Skeletal muscle satellite cell (primary cell): ENCODE measurements at regions not wholly inside any gene's neighbourhood (a gene's known extent, or its start where the extent isn't known, plus 50 kb on each side); places are given as distances from the start of the nearest gene placed in this dataset.
A peak's percentile ranks its signal among the peaks of the same experiment; 100 is the strongest.

Source experiments
- H3K27me3 ChIP-seq: 2 replicates; pipeline ENCODE4 v1.7.0; 2013; ENCODE audit warnings: low read length; ENCODE audit not compliant: control insufficient read depth, insufficient read depth
- H3K36me3 ChIP-seq: 2 replicates; pipeline ENCODE4 v1.7.0; 2013; ENCODE audit warnings: mild to moderate bottlenecking, control low read depth, low read length; ENCODE audit not compliant: insufficient read depth
- H3K4me1 ChIP-seq: 2 replicates; pipeline ENCODE4 v1.7.0; 2013; ENCODE audit warnings: low read length; ENCODE audit not compliant: control insufficient read depth, insufficient read depth
- H3K4me2 ChIP-seq: 2 replicates; pipeline ENCODE4 v1.7.0; 2013; ENCODE audit warnings: mild to moderate bottlenecking, low read length
- H3K4me3 ChIP-seq: 2 replicates; pipeline ENCODE4 v1.7.0; 2013; ENCODE audit warnings: low read length
- H3K9ac ChIP-seq: 2 replicates; pipeline ENCODE4 v1.7.0; 2013; ENCODE audit warnings: mild to moderate bottlenecking, low read depth, low read length, moderate library complexity
- H3K9me3 ChIP-seq: replicated peaks from 2 replicates; pipeline ENCODE4 v1.7.0; 2013; ENCODE audit warnings: mild to moderate bottlenecking, control low read depth, low read length

DNA sequence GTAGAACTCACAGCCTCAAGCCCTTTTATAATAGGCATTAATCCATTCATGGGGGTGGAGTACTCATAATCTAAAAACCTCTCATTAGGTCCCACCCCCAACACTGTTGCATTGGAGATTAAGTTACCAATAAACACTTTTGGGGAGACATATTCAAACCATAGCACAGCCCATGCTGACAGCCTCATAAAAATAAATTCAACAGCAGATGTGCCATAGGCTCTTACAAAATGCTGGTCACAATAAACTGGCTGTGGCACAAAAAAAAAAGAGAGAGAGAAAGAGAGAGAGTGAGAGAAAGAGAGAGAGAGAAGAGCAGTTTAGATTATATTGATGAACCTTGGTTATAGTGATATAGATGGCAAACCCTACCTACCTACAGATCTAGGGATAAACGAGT, 1000.9 kb downstream of the TUSC7 start:
- no peak overlapping the region for H3K4me2 ChIP-seq
- H3K9ac ChIP-seq: no peak overlapping the region
- H3K36me3 ChIP-seq: no peaks in the 10 kb centered on the region
- no peak overlapping the region for H3K4me3 ChIP-seq
- no peaks in the 10 kb centered on the region for H3K4me1 ChIP-seq
- no peaks in the 10 kb centered on the region for H3K9me3 ChIP-seq
- no peaks in the 10 kb centered on the region for H3K27me3 ChIP-seq

- Histone ChIP-seq H3K36me3 (no peaks in the 10 kb centered on the region), H3K9ac (no peak overlapping the region), H3K4me3 (no peak overlapping the region), H3K9me3 (no peaks in the 10 kb centered on the region), H3K4me1 (no peaks in the 10 kb centered on the region), H3K4me2 (no peak overlapping the region), H3K27me3 (no peaks in the 10 kb centered on the region)
Measured at GRCh38 chr3:117719316-117719926, 1009.8 kb downstream of the TUSC7 start.

DNA sequence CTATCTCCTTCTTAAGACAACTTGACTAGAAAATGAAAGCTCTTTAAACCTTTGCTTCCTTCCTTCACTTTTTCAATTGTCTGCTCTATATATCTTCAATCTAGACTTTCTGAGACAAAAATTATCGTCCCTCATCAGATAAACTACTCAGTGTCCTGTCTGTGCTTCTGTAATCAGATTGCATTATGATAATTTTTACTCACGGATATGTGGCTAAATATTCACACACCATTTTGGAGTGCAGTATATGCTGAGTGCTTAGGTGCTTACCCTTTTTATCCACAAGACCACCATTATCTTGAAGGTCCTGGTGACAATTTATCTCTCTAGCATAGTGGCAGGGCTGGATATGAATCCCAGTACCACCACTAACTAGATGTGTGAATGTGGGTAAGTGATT, 1012.3 kb downstream of the TUSC7 start:
- Histone ChIP-seq H3K9me3 (no peaks in the 10 kb centered on the region), H3K4me2 (no peak overlapping the region), H3K9ac (no peak overlapping the region), H3K4me1 (no peaks in the 10 kb centered on the region), H3K4me3 (no peak overlapping the region), H3K36me3 (no peaks in the 10 kb centered on the region), H3K27me3 (no peaks in the 10 kb centered on the region)

DNA sequence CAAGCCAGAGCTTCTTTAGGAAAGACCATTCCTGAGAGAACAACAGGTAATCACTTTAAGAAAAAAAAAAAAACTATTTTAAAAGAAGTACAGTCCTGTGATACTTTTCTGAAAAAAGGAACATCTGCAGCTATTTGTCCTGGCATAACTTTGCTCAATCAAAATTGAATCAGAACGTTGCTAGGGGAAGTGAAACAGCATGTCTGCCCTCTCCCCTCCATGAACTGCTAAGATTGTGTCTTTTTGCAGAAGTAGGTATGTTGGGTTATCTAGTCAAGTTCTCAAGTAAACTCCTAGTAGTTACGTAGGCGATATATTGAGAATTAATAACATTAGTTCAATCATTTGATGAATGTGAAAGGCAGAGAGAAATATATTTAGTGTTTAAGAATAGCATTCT, 1013.3 kb downstream of the TUSC7 start:
- Histone ChIP-seq H3K9me3 (no peaks in the 10 kb centered on the region), H3K27me3 (no peaks in the 10 kb centered on the region), H3K4me3 (no peak overlapping the region), H3K4me1 (no peaks in the 10 kb centered on the region), H3K36me3 (no peaks in the 10 kb centered on the region), H3K9ac (no peak overlapping the region), H3K4me2 (no peak overlapping the region)

- H3K4me1 ChIP-seq: no peaks in the 10 kb centered on the region
- H3K4me2 ChIP-seq: no peak overlapping the region
- no peaks in the 10 kb centered on the region for H3K9me3 ChIP-seq
- no peak overlapping the region for H3K4me3 ChIP-seq
- H3K9ac ChIP-seq: no peak overlapping the region
- no peaks in the 10 kb centered on the region for H3K27me3 ChIP-seq
- H3K36me3 ChIP-seq: no peaks in the 10 kb centered on the region
Measured at GRCh38 chr3:117723825-117724224, 1014.2 kb downstream of the TUSC7 start.

DNA sequence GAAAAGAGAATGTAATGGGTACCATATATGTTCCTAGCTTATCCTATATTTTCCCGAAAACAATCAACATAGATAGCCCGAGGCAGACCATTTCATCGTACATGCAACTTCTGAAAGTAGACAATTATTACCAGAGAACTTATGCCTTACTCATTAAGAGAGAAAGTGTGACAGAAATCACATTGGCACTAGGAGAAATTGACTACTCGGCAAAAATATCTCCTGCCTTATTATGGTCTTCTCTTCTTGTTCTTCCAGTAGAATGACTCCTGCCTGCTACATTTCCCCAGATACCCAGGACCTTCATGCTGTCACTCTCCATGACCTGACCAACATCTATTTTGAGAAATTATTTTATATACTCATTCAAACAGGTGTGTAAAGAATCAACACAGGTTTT, 1015.7 kb downstream of the TUSC7 start:
- no peak overlapping the region for H3K9ac ChIP-seq
- H3K4me2 ChIP-seq: no peak overlapping the region
- H3K4me1 ChIP-seq: no peaks in the 10 kb centered on the region
- H3K27me3 ChIP-seq: no peaks in the 10 kb centered on the region
- H3K36me3 ChIP-seq: no peaks in the 10 kb centered on the region
- no peaks in the 10 kb centered on the region for H3K9me3 ChIP-seq
- H3K4me3 ChIP-seq: no peak overlapping the region

DNA sequence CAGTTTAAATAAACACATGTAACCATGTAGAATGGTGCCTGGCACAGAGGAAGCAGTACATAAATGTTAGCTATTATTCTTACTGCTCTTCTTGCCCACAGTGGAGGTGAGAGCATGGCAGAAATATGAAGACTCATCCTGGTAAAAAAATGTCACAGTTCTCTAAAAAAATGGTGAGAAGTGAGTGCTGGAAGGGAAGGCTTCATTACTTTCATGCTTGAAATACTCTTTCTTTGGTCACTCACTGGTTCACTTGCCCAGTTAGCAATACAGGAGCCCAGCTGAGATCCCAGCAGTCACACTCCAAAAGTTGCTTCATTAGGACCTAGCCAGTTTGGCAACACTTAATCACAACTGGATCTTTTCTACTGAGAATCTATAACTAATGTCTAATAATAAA, 1017.2 kb downstream of the TUSC7 start:
- Histone ChIP-seq H3K9ac (no peak overlapping the region), H3K27me3 (no peaks in the 10 kb centered on the region), H3K4me2 (no peak overlapping the region), H3K36me3 (no peaks in the 10 kb centered on the region), H3K4me1 (no peaks in the 10 kb centered on the region), H3K4me3 (no peak overlapping the region), H3K9me3 (no peaks in the 10 kb centered on the region)

- no peaks in the 10 kb centered on the region for H3K27me3 ChIP-seq
- no peaks in the 10 kb centered on the region for H3K4me1 ChIP-seq
- no peak overlapping the region for H3K4me3 ChIP-seq
- H3K9me3 ChIP-seq: no peaks in the 10 kb centered on the region
- no peak overlapping the region for H3K4me2 ChIP-seq
- no peaks in the 10 kb centered on the region for H3K36me3 ChIP-seq
- H3K9ac ChIP-seq: no peak overlapping the region
Measured at GRCh38 chr3:117728226-117728625, 1018.6 kb downstream of the TUSC7 start.

- Histone ChIP-seq H3K9me3 (no peaks in the 10 kb centered on the region), H3K4me2 (no peak overlapping the region), H3K4me1 (peaks cover 23% of the 10 kb centered on the region), H3K9ac (no peak overlapping the region), H3K4me3 (no peak overlapping the region), H3K36me3 (no peaks in the 10 kb centered on the region), H3K27me3 (no peaks in the 10 kb centered on the region)
Measured at GRCh38 chr3:117734496-117734895, 1024.9 kb downstream of the TUSC7 start.

GRCh38 chr3:117735481-117736101, 1026.0 kb downstream of the TUSC7 start:
- no peaks in the 10 kb centered on the region for H3K9me3 ChIP-seq

GRCh38 chr3:117736846-117737245, 1027.3 kb downstream of the TUSC7 start:
- Histone ChIP-seq H3K4me2 (no peak overlapping the region), H3K9me3 (no peaks in the 10 kb centered on the region), H3K4me1 (peaks cover 23% of the 10 kb centered on the region), H3K36me3 (no peaks in the 10 kb centered on the region), H3K9ac (no peak overlapping the region), H3K27me3 (no peaks in the 10 kb centered on the region), H3K4me3 (no peak overlapping the region)

More at GRCh38 chr3:117735481-117736101, 1026.0 kb downstream of the TUSC7 start:
- H3K4me3 ChIP-seq: peak overlapping the region; percentile 46
- H3K4me2 ChIP-seq: peak overlapping the region; percentile 59
- H3K36me3 ChIP-seq: no peaks in the 10 kb centered on the region
- H3K9ac ChIP-seq: no peak overlapping the region
- peaks cover 23% of the 10 kb centered on the region for H3K4me1 ChIP-seq
- no peaks in the 10 kb centered on the region for H3K27me3 ChIP-seq

- H3K36me3 ChIP-seq: no peaks in the 10 kb centered on the region
- no peak overlapping the region for H3K4me2 ChIP-seq
- no peak overlapping the region for H3K4me3 ChIP-seq
- H3K27me3 ChIP-seq: no peaks in the 10 kb centered on the region
- H3K4me1 ChIP-seq: no peaks in the 10 kb centered on the region
- no peaks in the 10 kb centered on the region for H3K9me3 ChIP-seq
- H3K9ac ChIP-seq: no peak overlapping the region
Measured at GRCh38 chr3:117743993-117744392, 1034.4 kb downstream of the TUSC7 start.
